ENCODE measurements at regions not wholly inside any gene's neighbourhood (a gene's known extent, or its start where the extent isn't known, plus 50 kb on each side); places are given as distances from the start of the nearest gene placed in this dataset.

- H3K36me3 ChIP-seq (ENCODE audit: insufficient read depth, low read depth, low read length) = no peaks in the 10 kb centered on the region
- H3K27ac ChIP-seq (ENCODE audit: low read length) = no peak overlapping the region
- no peak overlapping the region for H3K9ac ChIP-seq (ENCODE audit: low read depth, low read length)
- H3K4me3 ChIP-seq (ENCODE audit: low read length) = no peak overlapping the region
- H3K4me1 ChIP-seq (ENCODE audit: insufficient read depth, low read length) = no peaks in the 10 kb centered on the region
- no peaks in the 10 kb centered on the region for H3K27me3 ChIP-seq (ENCODE audit: insufficient read depth, low read length)
- H3K9me3 ChIP-seq (ENCODE audit: insufficient read depth, low read depth, low read length) = no peaks in the 10 kb centered on the region
Measured at GRCh38 chr20:55782912-55783253, 222.4 kb downstream of the CBLN4 start.

GRCh38 chr20:55782224-55782911, 223.0 kb downstream of the CBLN4 start:
- Histone ChIP-seq H3K9me3 (ENCODE audit: insufficient read depth, low read depth, low read length) (no peaks in the 10 kb centered on the region), H3K4me3 (ENCODE audit: low read length) (no peak overlapping the region), H3K27ac (ENCODE audit: low read length) (no peak overlapping the region), H3K36me3 (ENCODE audit: insufficient read depth, low read depth, low read length) (no peaks in the 10 kb centered on the region), H3K27me3 (ENCODE audit: insufficient read depth, low read length) (no peaks in the 10 kb centered on the region), H3K9ac (ENCODE audit: low read depth, low read length) (no peak overlapping the region), H3K4me1 (ENCODE audit: insufficient read depth, low read length) (no peaks in the 10 kb centered on the region)

- Histone ChIP-seq H3K4me3 (ENCODE audit: low read length) (no peak overlapping the region), H3K27me3 (ENCODE audit: insufficient read depth, low read length) (no peaks in the 10 kb centered on the region), H3K36me3 (ENCODE audit: insufficient read depth, low read depth, low read length) (no peaks in the 10 kb centered on the region), H3K4me1 (ENCODE audit: insufficient read depth, low read length) (no peaks in the 10 kb centered on the region), H3K9ac (ENCODE audit: low read depth, low read length) (no peak overlapping the region), H3K27ac (ENCODE audit: low read length) (no peak overlapping the region), H3K9me3 (ENCODE audit: insufficient read depth, low read depth, low read length) (no peaks in the 10 kb centered on the region)
Measured at GRCh38 chr20:55778796-55779195, 226.5 kb downstream of the CBLN4 start.

- Histone ChIP-seq H3K9ac (ENCODE audit: low read depth, low read length) (no peak overlapping the region), H3K27ac (ENCODE audit: low read length) (no peak overlapping the region), H3K27me3 (ENCODE audit: insufficient read depth, low read length) (no peaks in the 10 kb centered on the region), H3K36me3 (ENCODE audit: insufficient read depth, low read depth, low read length) (no peaks in the 10 kb centered on the region), H3K4me1 (ENCODE audit: insufficient read depth, low read length) (no peaks in the 10 kb centered on the region), H3K9me3 (ENCODE audit: insufficient read depth, low read depth, low read length) (no peaks in the 10 kb centered on the region), H3K4me3 (ENCODE audit: low read length) (no peak overlapping the region)
Measured at GRCh38 chr20:55777641-55778040, 227.7 kb downstream of the CBLN4 start.

- Histone ChIP-seq H3K36me3 (ENCODE audit: insufficient read depth, low read depth, low read length) (no peaks in the 10 kb centered on the region), H3K4me1 (ENCODE audit: insufficient read depth, low read length) (no peaks in the 10 kb centered on the region), H3K27me3 (ENCODE audit: insufficient read depth, low read length) (no peaks in the 10 kb centered on the region), H3K9ac (ENCODE audit: low read depth, low read length) (no peak overlapping the region), H3K4me3 (ENCODE audit: low read length) (no peak overlapping the region), H3K27ac (ENCODE audit: low read length) (no peak overlapping the region), H3K9me3 (ENCODE audit: insufficient read depth, low read depth, low read length) (no peaks in the 10 kb centered on the region)
Measured at GRCh38 chr20:55776176-55776575, 229.1 kb downstream of the CBLN4 start.

GRCh38 chr20:55774628-55775027, 230.7 kb downstream of the CBLN4 start:
- no peaks in the 10 kb centered on the region for H3K36me3 ChIP-seq (ENCODE audit: insufficient read depth, low read depth, low read length)
- H3K9ac ChIP-seq (ENCODE audit: low read depth, low read length) = no peak overlapping the region
- H3K4me1 ChIP-seq (ENCODE audit: insufficient read depth, low read length) = no peaks in the 10 kb centered on the region
- no peaks in the 10 kb centered on the region for H3K9me3 ChIP-seq (ENCODE audit: insufficient read depth, low read depth, low read length)
- no peaks in the 10 kb centered on the region for H3K27me3 ChIP-seq (ENCODE audit: insufficient read depth, low read length)
- no peak overlapping the region for H3K4me3 ChIP-seq (ENCODE audit: low read length)
- no peak overlapping the region for H3K27ac ChIP-seq (ENCODE audit: low read length)

- Histone ChIP-seq H3K27me3 (ENCODE audit: insufficient read depth, low read length) (no peaks in the 10 kb centered on the region), H3K4me3 (ENCODE audit: low read length) (no peak overlapping the region), H3K4me1 (ENCODE audit: insufficient read depth, low read length) (no peaks in the 10 kb centered on the region), H3K9me3 (ENCODE audit: insufficient read depth, low read depth, low read length) (peaks cover 19% of the 10 kb centered on the region), H3K27ac (ENCODE audit: low read length) (no peak overlapping the region), H3K9ac (ENCODE audit: low read depth, low read length) (no peak overlapping the region), H3K36me3 (ENCODE audit: insufficient read depth, low read depth, low read length) (no peaks in the 10 kb centered on the region)
Measured at GRCh38 chr20:55761797-55762196, 243.5 kb downstream of the CBLN4 start.

- Histone ChIP-seq H3K4me1 (ENCODE audit: insufficient read depth, low read length) (no peaks in the 10 kb centered on the region), H3K27ac (ENCODE audit: low read length) (no peak overlapping the region), H3K9ac (ENCODE audit: low read depth, low read length) (no peak overlapping the region), H3K36me3 (ENCODE audit: insufficient read depth, low read depth, low read length) (no peaks in the 10 kb centered on the region), H3K27me3 (ENCODE audit: insufficient read depth, low read length) (no peaks in the 10 kb centered on the region), H3K9me3 (ENCODE audit: insufficient read depth, low read depth, low read length) (peaks cover 19% of the 10 kb centered on the region), H3K4me3 (ENCODE audit: low read length) (no peak overlapping the region)
Measured at GRCh38 chr20:55761100-55761499, 244.2 kb downstream of the CBLN4 start.

GRCh38 chr20:55760586-55760985, 244.7 kb downstream of the CBLN4 start:
- Histone ChIP-seq H3K9me3 (ENCODE audit: insufficient read depth, low read depth, low read length) (peaks cover 19% of the 10 kb centered on the region), H3K4me3 (ENCODE audit: low read length) (no peak overlapping the region), H3K36me3 (ENCODE audit: insufficient read depth, low read depth, low read length) (no peaks in the 10 kb centered on the region), H3K27ac (ENCODE audit: low read length) (no peak overlapping the region), H3K27me3 (ENCODE audit: insufficient read depth, low read length) (no peaks in the 10 kb centered on the region), H3K4me1 (ENCODE audit: insufficient read depth, low read length) (no peaks in the 10 kb centered on the region), H3K9ac (ENCODE audit: low read depth, low read length) (no peak overlapping the region)

- Histone ChIP-seq H3K27me3 (ENCODE audit: insufficient read depth, low read length) (no peaks in the 10 kb centered on the region), H3K4me1 (ENCODE audit: insufficient read depth, low read length) (no peaks in the 10 kb centered on the region), H3K36me3 (ENCODE audit: insufficient read depth, low read depth, low read length) (no peaks in the 10 kb centered on the region), H3K9ac (ENCODE audit: low read depth, low read length) (no peak overlapping the region), H3K9me3 (ENCODE audit: insufficient read depth, low read depth, low read length) (no peaks in the 10 kb centered on the region), H3K4me3 (ENCODE audit: low read length) (no peak overlapping the region), H3K27ac (ENCODE audit: low read length) (no peak overlapping the region)
Measured at GRCh38 chr20:55755861-55756260, 249.5 kb downstream of the CBLN4 start.

GRCh38 chr20:55755411-55755810, 249.9 kb downstream of the CBLN4 start:
- Histone ChIP-seq H3K36me3 (ENCODE audit: insufficient read depth, low read depth, low read length) (no peaks in the 10 kb centered on the region), H3K9me3 (ENCODE audit: insufficient read depth, low read depth, low read length) (no peaks in the 10 kb centered on the region), H3K27me3 (ENCODE audit: insufficient read depth, low read length) (no peaks in the 10 kb centered on the region), H3K27ac (ENCODE audit: low read length) (no peak overlapping the region), H3K9ac (ENCODE audit: low read depth, low read length) (no peak overlapping the region), H3K4me1 (ENCODE audit: insufficient read depth, low read length) (no peaks in the 10 kb centered on the region), H3K4me3 (ENCODE audit: low read length) (no peak overlapping the region)

GRCh38 chr20:55746723-55747122, 258.6 kb downstream of the CBLN4 start:
- no peak overlapping the region for H3K9ac ChIP-seq (ENCODE audit: low read depth, low read length)
- H3K4me1 ChIP-seq (ENCODE audit: insufficient read depth, low read length) = no peaks in the 10 kb centered on the region
- no peak overlapping the region for H3K27ac ChIP-seq (ENCODE audit: low read length)
- no peak overlapping the region for H3K4me3 ChIP-seq (ENCODE audit: low read length)
- no peaks in the 10 kb centered on the region for H3K27me3 ChIP-seq (ENCODE audit: insufficient read depth, low read length)
- H3K9me3 ChIP-seq (ENCODE audit: insufficient read depth, low read depth, low read length) = no peaks in the 10 kb centered on the region
- no peaks in the 10 kb centered on the region for H3K36me3 ChIP-seq (ENCODE audit: insufficient read depth, low read depth, low read length)

Data from iPS-20b (cell line).